ENCODE measurements at regions not wholly inside any gene's neighbourhood (a gene's known extent, or its start where the extent isn't known, plus 50 kb on each side); places are given as distances from the start of the nearest gene placed in this dataset.

DNA sequence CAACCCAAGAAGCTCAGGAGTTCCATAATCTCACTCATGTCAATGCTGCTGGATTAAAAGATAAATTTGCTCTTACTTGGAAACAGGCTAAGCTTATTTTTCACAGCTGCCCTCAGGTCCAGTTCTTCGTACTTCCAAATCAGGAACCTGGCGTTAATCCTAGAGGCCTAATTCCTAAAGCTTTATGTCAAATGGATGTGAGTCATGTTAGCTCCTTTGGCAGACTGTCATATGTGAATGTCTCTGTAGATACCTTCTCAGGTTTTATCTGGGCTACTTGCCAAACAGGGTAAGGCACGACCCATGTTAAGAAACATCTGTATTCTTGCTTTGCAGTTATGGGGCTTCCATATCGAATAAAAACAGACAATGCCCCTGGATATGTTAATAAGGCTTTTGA lies 504.6 kb downstream of the ALG10 start:
- intact Hi-C loops (cut with DNase I), result no loop called here
- no peak for DNase-seq
- ATAC-seq, result no peak

DNA sequence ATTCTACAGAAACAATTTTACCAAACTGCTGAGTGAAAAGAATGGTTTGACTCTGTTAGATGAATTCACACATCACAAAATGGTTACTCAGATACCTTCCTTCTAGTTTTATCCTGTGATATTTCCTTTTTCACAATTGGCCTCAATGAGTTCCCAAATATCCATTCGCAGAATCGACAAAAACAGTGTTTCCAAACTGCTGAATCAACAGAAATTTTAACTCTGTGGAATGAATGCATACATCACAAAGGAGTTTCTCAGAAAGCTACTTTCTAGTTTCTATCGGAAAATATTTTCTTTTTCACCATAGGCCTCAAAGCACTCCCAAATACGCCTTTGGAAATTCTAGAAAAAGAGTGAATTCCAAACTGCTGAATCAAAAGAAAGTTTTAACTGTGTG lies 525.0 kb downstream of the ALG10 start:
- intact Hi-C loops (cut with DNase I), result no loop called here
- no peak for DNase-seq
- no peak for ATAC-seq

DNA sequence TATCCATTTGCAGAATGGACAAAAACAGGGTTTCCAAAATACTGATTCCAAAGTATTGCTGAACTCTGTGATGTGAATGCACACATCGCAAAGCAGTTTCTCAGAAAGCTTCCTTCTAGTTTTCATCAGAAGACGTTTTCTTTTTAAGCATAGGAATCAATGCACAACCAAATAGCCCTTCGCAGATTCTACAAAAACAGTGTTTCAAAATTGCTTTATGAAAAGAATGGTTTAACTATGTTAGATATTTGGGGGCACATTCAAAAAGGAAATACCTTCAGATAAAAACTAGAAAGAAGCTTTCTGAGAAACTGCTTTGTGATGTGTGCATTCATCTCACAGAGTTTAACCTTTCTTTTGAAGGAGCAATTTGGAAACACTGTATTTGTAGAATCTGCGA lies 569.7 kb downstream of the ALG10 start:
- DNase-seq (no peak), ATAC-seq (no peak)
- intact Hi-C loops (cut with DNase I), result no loop called here

DNA sequence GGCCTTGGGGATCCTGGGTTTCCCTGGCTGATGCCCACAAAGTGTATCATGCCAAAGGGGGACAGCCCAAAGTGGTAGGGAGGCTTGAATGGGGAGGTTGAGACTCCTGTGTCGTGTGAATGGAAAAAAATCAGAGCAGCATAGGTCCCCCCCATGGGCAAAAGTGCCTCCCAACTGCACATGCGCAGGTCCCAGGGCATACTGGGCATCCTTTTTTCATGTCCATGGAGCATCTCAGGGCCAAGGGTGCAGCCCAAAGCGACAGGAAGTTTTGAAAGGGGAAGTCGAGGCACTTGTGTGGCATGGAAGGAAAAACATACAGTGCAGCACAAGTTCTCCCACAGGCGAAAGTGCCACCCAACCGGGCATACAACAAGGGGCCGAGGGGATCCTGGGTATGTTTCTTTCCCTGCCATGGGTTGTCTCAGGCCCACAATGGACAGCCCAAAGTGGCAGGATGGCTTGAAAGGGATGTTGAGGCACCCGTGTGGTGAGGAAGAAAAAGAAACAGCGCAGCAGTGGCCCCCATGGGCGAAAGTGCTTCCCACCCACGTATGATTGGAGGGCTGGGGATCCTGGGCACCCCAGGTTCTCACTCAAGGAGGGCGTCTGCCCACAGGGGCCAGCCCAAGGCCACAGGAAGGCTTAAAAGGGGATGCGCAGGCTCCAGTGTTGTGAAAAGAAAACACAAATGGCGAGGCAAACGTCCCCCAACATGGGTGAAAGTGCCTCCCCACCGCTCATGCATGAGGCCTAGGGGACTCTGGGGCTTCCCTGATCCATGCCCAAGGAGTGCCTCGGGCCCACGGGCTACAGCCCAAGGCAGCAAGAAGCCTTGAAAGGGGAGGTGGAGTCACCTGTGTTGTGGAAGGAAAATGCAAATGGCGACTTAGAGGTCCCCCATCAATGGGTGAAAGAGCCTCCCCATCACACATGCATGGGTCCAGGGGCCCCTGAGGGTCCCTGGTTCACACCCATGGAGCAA lies 573.7 kb downstream of the ALG10 start:
- intact Hi-C loops (cut with DNase I), result no loop called here
- ATAC-seq (no peak), DNase-seq (no peak)

DNA sequence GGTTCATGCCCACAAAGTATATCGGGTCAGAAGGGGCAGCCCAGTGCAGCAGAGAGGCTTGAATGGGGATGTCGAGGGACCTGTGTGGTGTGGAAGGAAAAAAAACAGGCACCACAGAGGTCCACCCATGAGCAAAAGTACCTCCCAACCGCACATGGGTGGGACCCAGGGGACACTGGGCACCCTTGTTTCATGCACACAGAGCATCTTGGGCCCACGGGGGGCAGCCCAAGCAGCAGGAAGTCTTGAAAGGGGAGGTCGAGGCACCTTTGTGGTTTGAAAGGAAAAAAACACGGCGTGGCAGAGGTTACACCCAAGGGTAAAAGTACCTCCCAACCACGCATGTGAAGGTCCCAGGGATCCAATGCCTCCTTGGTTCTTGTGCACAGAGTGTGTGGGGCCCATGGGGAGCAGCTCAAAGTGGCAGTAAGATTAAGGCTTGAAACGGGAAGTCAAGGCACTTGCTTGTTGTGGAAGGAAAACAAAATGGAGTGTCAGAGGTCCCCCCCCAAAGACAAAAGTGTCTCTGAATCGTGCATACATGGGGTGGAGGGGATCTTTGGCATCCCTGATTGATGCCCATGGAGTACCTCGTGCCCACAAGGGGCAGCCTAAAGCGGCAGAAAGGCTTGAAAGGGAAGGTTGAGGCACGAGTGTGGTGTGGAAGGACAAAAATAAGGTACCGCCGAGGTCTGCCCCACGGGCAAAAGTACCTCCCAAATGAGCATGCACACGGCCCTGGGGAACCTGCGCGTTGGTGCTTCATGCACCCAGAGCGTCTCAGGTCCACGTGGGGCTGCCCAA lies 575.5 kb downstream of the ALG10 start:
- DNase-seq (no peak), ATAC-seq (no peak)
- intact Hi-C loops (cut with DNase I), result no loop called here

DNA sequence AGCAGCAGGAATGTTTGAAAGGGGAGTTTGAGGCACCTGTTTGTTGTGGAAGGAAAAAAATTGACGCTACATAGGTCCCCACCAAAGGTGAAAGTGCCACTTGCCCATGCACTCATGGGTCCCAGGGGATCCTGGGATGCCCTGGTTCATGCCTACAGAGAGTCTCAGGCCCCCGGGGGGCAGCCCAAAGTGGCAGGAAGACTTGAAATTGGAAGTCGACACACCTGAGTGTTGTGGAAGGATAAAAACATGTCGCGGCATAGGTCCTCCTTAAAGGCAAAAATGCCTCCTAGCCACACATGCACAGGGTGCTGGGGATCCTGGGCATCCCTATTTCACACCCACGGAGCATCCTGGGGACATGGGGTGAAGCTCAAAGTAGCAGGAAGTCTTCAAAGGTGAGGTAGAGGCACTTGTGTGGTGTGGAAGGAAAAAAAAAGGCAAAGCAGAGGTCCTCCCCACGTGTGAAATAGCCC lies 576.1 kb downstream of the ALG10 start:
- intact Hi-C loops (cut with DNase I), result no loop called here
- no peak for ATAC-seq
- no peak for DNase-seq

DNA sequence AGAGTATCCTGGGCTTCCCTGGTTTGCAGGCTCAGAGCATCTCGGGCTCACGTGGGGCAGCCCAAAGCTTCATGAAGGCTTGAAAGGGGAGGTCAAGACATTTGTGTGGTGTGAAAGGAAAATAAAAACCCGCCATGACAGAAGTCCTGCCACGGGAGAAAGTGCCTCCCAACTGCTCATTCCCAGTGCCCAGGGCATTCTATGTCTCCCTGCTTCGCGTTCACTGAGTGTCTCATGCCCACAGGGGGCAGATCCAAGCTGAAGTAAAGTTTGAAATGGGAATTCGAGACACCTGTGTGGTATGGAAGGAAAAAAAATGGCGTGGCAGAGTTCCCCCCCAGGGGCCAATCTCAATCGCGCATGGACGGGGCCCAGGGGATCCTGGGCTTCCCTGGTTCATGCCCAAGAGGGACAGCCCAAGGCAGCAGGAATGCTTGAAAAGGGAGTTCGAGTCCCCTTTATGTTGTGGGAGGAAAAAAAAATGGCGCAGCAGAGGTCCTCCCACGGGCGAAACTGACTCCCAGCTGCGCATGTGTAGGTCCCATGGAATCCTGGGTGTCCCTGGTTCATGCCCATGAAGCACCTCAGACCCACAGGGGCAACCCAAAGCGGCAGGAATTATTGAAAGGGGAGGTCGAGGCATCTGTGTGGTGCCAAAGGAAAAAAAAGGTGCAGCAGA lies 576.7 kb downstream of the ALG10 start:
- intact Hi-C loops (cut with DNase I), result no loop called here
- ATAC-seq, result no peak
- no peak for DNase-seq

DNA sequence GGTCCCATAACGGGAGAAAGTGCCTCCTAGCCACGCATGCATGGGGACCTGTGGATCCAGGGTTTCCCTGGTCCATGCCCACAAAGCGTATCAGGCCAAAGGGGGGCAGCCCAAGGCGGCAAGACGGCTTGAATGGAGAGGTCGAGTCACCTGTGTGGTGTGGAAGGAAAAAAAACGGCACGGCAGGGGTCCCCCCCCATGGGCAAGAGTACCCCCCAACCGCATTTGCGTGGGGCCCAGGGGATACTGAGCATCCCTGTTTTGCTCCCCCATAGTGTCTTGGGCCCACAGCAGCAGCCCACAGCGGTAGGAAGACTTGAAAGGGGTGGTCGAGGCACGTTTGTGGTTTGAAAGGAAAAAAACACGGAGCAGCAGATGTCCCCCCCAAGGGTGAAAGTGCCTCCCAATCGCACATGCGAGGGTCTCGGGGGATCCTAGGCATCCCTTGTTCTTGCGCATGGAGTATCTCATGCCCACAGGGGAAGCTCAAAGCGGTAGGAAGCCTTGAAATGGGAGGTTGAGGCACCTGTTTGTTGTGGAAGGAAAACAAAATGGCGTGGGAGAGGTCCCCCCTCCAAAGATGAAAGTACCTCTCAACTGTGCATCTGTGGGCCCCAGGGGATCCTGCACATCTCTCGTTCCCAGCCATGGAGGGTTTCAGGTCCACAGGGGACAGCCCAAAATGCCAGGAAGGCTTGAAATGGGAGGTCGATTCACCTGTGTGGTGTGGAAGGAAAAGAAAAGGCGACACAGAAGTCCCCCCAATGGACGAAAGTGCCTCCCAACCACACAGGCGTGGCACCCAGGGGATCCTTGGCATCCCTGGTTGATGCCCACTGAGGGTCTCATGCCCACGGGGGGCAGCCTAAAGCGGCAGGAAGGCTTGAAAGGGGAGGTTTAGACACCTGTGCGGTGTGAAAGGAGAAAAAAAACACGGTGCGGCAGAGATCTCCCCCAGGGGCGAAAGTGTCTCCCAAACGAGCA lies 577.5 kb downstream of the ALG10 start:
- DNase-seq (no peak), ATAC-seq (no peak)
- intact Hi-C loops (cut with DNase I), result no loop called here

DNA sequence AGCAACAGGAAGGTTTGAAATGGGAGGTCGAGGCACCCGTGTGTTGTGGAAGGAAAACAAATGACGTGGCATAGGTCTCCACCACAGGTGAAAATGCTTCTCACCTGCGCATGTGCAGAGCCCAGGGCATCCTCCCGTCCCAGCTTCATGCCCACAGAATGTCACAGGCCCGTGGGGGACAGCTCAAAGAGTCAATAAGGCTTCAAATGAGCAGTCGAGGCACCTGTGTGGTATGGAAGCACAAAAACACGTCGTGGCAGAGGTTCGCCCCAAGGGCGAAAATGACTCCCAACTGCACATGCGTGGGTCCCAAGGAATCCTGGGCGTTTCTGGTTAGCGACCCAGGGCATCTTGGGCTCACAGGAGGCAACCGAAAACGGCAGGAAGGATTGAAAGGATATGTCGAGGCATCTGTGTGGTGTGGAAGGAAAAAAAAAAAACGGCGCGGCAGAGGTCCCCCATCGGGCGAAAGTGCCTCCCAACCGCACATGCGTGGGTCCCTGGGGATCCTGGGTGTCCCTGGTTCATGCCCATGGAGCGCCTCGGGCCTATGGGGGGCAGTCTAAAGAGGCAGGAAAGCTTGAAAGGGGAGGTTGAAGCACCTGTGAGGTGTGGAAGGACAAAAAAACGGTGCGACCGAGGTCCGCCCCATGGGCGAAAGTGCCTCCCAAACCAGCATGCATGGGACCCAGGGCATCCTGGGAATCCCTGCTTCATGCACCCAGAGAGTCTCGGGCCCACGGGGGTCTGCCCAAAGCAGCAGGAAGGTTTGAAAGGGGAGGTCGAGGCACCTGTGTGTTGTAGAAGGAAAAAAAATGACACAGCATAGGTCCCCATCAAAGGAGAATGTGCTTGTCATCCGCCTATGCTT lies 578.5 kb downstream of the ALG10 start:
- DNase-seq (no peak), ATAC-seq (no peak)
- intact Hi-C loops (cut with DNase I), result no loop called here

DNA sequence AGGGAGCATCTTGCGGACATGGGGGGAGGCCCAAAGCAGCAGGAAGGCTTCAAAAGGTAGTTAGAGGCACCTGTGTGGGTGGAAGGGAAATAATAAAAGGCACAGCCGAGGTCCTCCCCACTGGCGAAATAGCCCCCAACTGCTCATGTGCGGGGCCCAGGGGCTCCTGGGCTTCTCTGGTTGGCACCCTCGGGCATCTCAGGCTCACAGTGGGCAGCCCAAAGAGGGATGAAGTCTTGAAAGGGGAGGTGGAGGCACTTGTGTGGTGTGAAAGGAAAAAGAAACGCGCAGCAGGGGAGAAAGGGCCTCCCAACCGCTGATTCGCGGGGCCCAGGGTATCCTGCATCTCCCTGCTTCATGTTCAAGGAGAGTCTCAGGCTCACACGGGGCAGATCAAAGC lies 579.4 kb downstream of the ALG10 start:
- DNase-seq (no peak), ATAC-seq (no peak)
- intact Hi-C loops (cut with DNase I), result no loop called here

DNA sequence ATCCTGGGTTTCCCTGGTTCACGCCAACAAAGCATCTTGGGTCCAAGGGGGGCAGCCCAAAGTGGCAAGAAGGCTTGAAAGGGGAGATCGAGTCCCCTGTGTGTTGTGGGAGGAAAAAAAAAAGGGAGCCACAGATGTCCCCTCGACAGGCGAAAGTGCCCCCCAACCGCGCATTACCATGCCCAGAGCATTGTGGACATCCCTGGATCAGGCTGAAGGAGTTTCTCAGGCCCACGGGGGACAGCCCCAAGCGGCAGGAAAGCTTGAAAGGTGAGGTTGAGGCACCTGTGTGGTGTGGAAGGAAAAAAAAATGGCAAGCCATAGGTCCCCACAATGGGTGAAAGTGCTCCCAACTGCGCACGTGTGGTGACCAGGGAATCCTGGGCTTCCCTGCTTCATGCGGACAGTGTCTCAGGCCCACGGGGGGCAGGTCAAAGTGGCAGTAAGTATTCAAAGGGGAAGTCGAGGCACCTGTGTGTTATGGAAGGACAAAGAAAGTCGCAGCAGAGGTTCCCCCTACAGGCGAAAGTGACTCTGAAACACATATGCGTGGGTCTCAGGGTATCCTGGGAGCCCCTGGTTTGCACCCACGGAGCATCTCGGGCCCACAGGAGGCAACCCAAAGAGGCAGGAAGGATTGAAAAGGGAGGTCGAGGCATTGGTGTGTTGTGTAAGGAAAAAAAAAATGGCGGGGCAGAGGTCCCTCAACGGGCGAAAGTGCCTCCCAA lies 580.1 kb downstream of the ALG10 start:
- intact Hi-C loops (cut with DNase I), result no loop called here
- DNase-seq, result no peak
- no peak for ATAC-seq

DNA sequence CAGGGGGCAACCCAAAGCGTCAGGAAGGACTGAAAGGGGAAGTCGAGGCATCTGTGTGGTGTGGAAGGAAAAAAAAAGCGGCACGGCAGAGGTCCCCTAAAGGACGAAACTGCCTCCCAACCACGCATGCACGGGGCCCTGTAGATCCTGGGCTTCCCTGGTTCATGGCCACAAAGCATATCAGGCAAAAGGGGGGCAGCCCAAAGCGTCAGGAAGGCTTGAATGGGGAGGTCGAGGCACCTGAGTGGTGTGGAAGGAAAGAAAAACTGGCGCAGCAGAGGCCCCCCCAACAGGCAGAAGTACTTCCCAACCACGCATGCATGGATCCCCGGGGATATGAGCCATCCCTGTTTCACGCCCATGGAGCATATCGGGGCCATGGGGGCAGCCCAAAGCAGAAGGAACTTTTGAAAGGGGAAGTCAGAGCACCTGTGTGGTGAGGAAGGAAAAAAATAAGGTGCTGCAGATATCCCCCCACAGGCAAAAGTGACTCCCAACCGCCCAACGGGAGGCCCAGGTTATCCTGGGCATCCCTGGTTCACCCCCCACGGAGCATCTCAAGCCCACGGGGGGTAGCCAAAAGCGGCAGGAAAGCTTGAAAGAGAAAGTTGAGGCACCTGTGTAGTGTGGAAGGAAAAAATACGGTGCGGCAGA lies 581.2 kb downstream of the ALG10 start:
- no peak for DNase-seq
- no peak for ATAC-seq
- intact Hi-C loops (cut with DNase I), result no loop called here

DNA sequence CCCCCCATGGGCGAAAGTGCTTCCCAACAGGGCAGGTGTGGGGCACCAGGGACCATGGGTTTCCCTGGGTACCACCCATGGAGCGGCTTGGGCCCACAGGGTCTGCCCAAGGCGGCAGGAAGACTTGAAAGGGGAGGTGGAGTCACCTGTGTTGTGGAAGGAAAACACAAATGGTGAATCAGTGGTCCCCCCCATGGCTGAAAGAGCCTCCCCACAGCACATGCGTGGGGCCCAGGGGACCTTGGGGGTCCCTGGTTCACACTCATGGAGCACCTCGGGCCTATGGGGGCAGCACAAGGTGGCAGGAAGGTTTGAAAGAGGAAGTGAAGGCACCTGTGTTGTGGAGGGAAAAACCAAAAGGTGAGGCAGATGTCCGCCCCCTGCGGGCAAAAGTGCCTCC lies 581.9 kb downstream of the ALG10 start:
- intact Hi-C loops (cut with DNase I), result no loop called here
- DNase-seq, result no peak
- no peak for ATAC-seq

DNA sequence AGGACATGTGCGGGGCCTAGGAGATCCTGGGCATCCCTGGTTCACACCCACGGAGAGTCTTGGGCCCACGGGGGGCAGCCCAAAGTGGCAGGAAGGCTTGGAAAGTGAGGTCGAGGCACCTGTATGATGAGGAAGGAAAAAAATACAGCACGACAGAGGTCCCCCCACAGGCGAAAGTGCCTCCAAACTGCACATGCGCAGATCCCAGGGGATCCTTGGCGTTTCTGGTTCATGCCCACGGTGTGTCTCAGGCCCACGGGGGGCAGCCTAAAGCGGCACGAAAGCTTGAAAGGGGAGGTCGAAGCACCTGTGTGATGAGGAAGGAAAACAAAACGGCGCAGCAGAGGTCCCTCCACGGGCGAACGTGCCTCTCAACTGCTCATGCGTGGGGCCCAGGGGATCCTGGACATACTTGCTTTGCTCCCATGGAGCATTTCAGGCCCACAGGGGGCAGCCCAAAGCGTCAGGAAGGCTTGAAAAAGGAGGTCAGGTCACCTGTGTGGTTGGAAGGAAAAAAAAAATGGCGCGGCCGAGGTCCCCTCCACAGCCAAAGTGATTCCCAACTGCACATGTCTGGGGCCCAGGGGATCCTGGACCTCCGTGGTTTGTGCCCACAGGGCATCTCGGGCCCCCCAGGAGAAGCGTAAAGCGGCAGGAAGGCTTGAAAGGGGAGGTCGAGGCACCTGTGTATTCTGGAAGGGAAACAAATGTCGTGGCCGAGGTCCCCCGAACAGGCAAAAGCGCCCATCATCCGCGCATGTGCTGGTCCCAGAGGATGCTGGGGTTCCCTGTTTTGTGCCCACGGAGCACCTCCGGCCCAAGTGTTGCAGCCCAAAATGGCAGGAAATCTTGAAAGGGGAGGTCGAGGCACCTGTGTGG lies 582.6 kb downstream of the ALG10 start:
- ATAC-seq (no peak), DNase-seq (no peak)
- intact Hi-C loops (cut with DNase I), result no loop called here

DNA sequence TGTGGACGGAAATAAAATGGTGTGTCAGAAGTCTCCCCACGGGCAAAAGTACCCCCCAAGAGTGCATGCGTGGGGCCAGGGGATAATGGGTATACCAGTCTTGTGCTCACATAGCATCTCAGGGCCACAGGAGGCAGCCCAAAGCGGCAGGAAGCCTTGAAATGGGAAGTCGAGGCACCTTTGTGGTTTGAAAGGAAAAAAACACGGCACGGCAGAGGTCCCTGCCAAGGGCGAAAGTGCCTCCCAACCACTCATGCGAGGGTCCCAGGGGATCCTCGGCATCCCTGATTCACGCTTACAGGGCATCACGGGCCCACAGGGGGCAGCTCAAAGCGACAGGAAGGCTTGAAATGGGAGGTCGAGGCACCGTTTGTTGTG lies 583.2 kb downstream of the ALG10 start:
- DNase-seq, result no peak
- ATAC-seq, result no peak
- intact Hi-C loops (cut with DNase I), result no loop called here
